GM23248 (cell line): ENCODE measurements at regions not wholly inside any gene's neighbourhood (a gene's known extent, or its start where the extent isn't known, plus 50 kb on each side); places are given as distances from the start of the nearest gene placed in this dataset.

Experiments
- DNase-seq: peaks from one replicate; pipeline ENCODE4 v3.0.0-alpha.2; 2015
- H2AFZ ChIP-seq: fragments of 200-600 bp; sonication (generic); 2 replicates; pipeline ENCODE4 v1.6.1; 2016; ENCODE audit warnings: antibody characterized with exemption
- H3F3A ChIP-seq: fragments of 200-600 bp; sonication (generic); 2 replicates; pipeline ENCODE4 v1.6.1; 2016; ENCODE audit warnings: mild to moderate bottlenecking, antibody characterized with exemption, mixed run types; ENCODE audit not compliant: insufficient read depth
- H3K27ac ChIP-seq: fragments of 200-600 bp; sonication (generic); 2 replicates; pipeline ENCODE4 v1.5.1; 2016; ENCODE audit warnings: mild to moderate bottlenecking
- H3K27me3 ChIP-seq: fragments of 200-600 bp; sonication (generic); replicated peaks from 2 replicates; pipeline ENCODE4 v1.6.1; 2016; ENCODE audit warnings: mild to moderate bottlenecking; ENCODE audit not compliant: insufficient read depth
- H3K36me3 ChIP-seq: fragments of 200-600 bp; sonication (generic); 2 replicates; pipeline ENCODE4 v1.6.1; 2016; ENCODE audit warnings: low read depth, mild to moderate bottlenecking
- H3K4me1 ChIP-seq: fragments of 200-600 bp; sonication (generic); 2 replicates; pipeline ENCODE4 v1.6.1; 2016; ENCODE audit warnings: mild to moderate bottlenecking; ENCODE audit not compliant: insufficient read depth
- H3K4me2 ChIP-seq: fragments of 200-600 bp; sonication (generic); one replicate; pipeline ENCODE4 v1.6.1; 2016; ENCODE audit warnings: mild to moderate bottlenecking; ENCODE audit not compliant: unreplicated experiment
- H3K4me3 ChIP-seq: fragments of 200-600 bp; sonication (generic); 2 replicates; pipeline ENCODE4 v1.5.1; 2016; ENCODE audit warnings: mild to moderate bottlenecking
- H3K79me2 ChIP-seq: fragments of 200-600 bp; sonication (generic); 2 replicates; pipeline ENCODE4 v1.6.1; 2016; ENCODE audit warnings: mild to moderate bottlenecking; ENCODE audit not compliant: insufficient read depth
- H3K9ac ChIP-seq: fragments of 200-600 bp; sonication (generic); 2 replicates; pipeline ENCODE4 v1.6.1; 2016; ENCODE audit warnings: mild to moderate bottlenecking
- H3K9me2 ChIP-seq: fragments of 200-600 bp; sonication (generic); 2 replicates; pipeline ENCODE4 v1.6.1; 2016; ENCODE audit warnings: mixed run types, mild to moderate bottlenecking, moderate library complexity; ENCODE audit not compliant: insufficient read depth
- H3K9me3 ChIP-seq: fragments of 200-600 bp; sonication (generic); one replicate; pipeline ENCODE4 v1.6.1; 2017; ENCODE audit warnings: low read depth
- H4K20me1 ChIP-seq: fragments of 200-600 bp; sonication (generic); 2 replicates; pipeline ENCODE4 v1.6.0; 2016; ENCODE audit not compliant: insufficient read depth
- EZH2 ChIP-seq: fragments of 200-600 bp; sonication (generic); IDR thresholded peaks from 2 replicates; pipeline ENCODE4 v1.6.1; 2018; ENCODE audit warnings: antibody characterized with exemption, mild to moderate bottlenecking; ENCODE audit not compliant: insufficient read depth, poor library complexity, severe bottlenecking
- EZH2phosphoT487 ChIP-seq: fragments of 200-600 bp; sonication (generic); IDR thresholded peaks from 2 replicates; pipeline ENCODE4 v1.6.1; 2018; ENCODE audit warnings: antibody characterized with exemption, moderate library complexity, mild to moderate bottlenecking, low read depth; ENCODE audit not compliant: insufficient read depth
- WGBS, 2 experiments: methylation state at CpG; one replicate each; pipeline ENCODE4 v1.1.6; 2015 to 2017; ENCODE audit warnings: low lambda C conversion rate in 2 of 2, low coverage in 1 of 2; ENCODE audit errors: missing lambda C conversion rate in 2 of 2; 5-methylcytosine and 5-hydroxymethylcytosine counted together
- in situ Hi-C: fragments of 300-500 bp; cut with MboI; formaldehyde crosslinking; loops from 2 replicates; pipeline ENCODE4 v1.15.0; 2020

- in situ Hi-C loops = no loop called here
- Histone ChIP-seq H3K4me2 (no peak overlapping the region), H3K9ac (no peak overlapping the region), H2AFZ (no peak overlapping the region), H3K4me3 (no peak overlapping the region), H3K4me1 (no peaks in the 10 kb centered on the region), H3K27ac (no peak overlapping the region), H3K9me3 (no peaks in the 10 kb centered on the region), H3K79me2 (no peaks in the 10 kb centered on the region), H3K27me3 (no peaks in the 10 kb centered on the region), H4K20me1 (no peaks in the 10 kb centered on the region), H3K9me2 (no peaks in the 10 kb centered on the region), H3K36me3 (no peaks in the 10 kb centered on the region), H3F3A (no peaks in the 10 kb centered on the region)
- TF ChIP-seq EZH2 (no peak), EZH2phosphoT487 (no peak)
- 49 to 50% methylated on average over 4 of the region's 4 CpGs for WGBS, 2 experiments
- no peak for DNase-seq
Observed at GRCh38 chrX:5236749-5237148, 991.9 kb downstream of the NLGN4X start.

GRCh38 chrX:5236096-5236495, 992.6 kb downstream of the NLGN4X start:
- H4K20me1 ChIP-seq = no peaks in the 10 kb centered on the region
- no peak for TF ChIP-seq EZH2phosphoT487
- no peak for TF ChIP-seq EZH2
- no peaks in the 10 kb centered on the region for H3K9me3 ChIP-seq
- H3K9ac ChIP-seq = no peak overlapping the region
- H2AFZ ChIP-seq = no peak overlapping the region
- no peaks in the 10 kb centered on the region for H3F3A ChIP-seq
- H3K27me3 ChIP-seq = no peaks in the 10 kb centered on the region
- H3K4me1 ChIP-seq = no peaks in the 10 kb centered on the region
- no peaks in the 10 kb centered on the region for H3K79me2 ChIP-seq
- no peaks in the 10 kb centered on the region for H3K9me2 ChIP-seq
- H3K4me2 ChIP-seq = no peak overlapping the region
- WGBS, 2 experiments = 24 to 25% methylated on average over 8 of the region's 8 CpGs
- H3K4me3 ChIP-seq = no peak overlapping the region
- DNase-seq = no peak
- no peaks in the 10 kb centered on the region for H3K36me3 ChIP-seq
- in situ Hi-C loops = no loop called here
- no peak overlapping the region for H3K27ac ChIP-seq

GRCh38 chrX:5233830-5234229, 994.8 kb downstream of the NLGN4X start:
- H3K4me3 ChIP-seq = no peak overlapping the region
- 23 to 28% methylated on average over 3 of the region's 3 CpGs for WGBS, 2 experiments
- no peaks in the 10 kb centered on the region for H3K36me3 ChIP-seq
- H3K4me1 ChIP-seq = no peaks in the 10 kb centered on the region
- no peaks in the 10 kb centered on the region for H3F3A ChIP-seq
- H3K9me3 ChIP-seq = no peaks in the 10 kb centered on the region
- H3K27me3 ChIP-seq = no peaks in the 10 kb centered on the region
- no peak for TF ChIP-seq EZH2
- TF ChIP-seq EZH2phosphoT487 = no peak
- no peak overlapping the region for H3K27ac ChIP-seq
- no peak overlapping the region for H3K9ac ChIP-seq
- H3K4me2 ChIP-seq = no peak overlapping the region
- no peak for DNase-seq
- no peak overlapping the region for H2AFZ ChIP-seq
- no peaks in the 10 kb centered on the region for H3K79me2 ChIP-seq
- no peaks in the 10 kb centered on the region for H3K9me2 ChIP-seq
- H4K20me1 ChIP-seq = no peaks in the 10 kb centered on the region
- in situ Hi-C loops = no loop called here

- no peaks in the 10 kb centered on the region for H4K20me1 ChIP-seq
- H3F3A ChIP-seq = no peaks in the 10 kb centered on the region
- no peaks in the 10 kb centered on the region for H3K36me3 ChIP-seq
- no peaks in the 10 kb centered on the region for H3K9me2 ChIP-seq
- H3K4me3 ChIP-seq = no peak overlapping the region
- H3K4me1 ChIP-seq = no peaks in the 10 kb centered on the region
- no peak overlapping the region for H3K27ac ChIP-seq
- H3K79me2 ChIP-seq = no peaks in the 10 kb centered on the region
- H2AFZ ChIP-seq = no peak overlapping the region
- no peak overlapping the region for H3K9ac ChIP-seq
- no peaks in the 10 kb centered on the region for H3K27me3 ChIP-seq
- TF ChIP-seq EZH2 = no peak
- no peak for TF ChIP-seq EZH2phosphoT487
- H3K4me2 ChIP-seq = no peak overlapping the region
- DNase-seq = no peak
- in situ Hi-C loops = no loop called here
- H3K9me3 ChIP-seq = no peaks in the 10 kb centered on the region
Observed at GRCh38 chrX:5220421-5220820, 1008.2 kb downstream of the NLGN4X start.

- H3K9me3 ChIP-seq = no peaks in the 10 kb centered on the region
- TF ChIP-seq EZH2phosphoT487 (no peak), EZH2 (no peak)
- in situ Hi-C loops = no loop called here
- no peaks in the 10 kb centered on the region for H3F3A ChIP-seq
- no peak overlapping the region for H3K27ac ChIP-seq
- DNase-seq = no peak
- H3K79me2 ChIP-seq = no peaks in the 10 kb centered on the region
- no peaks in the 10 kb centered on the region for H3K36me3 ChIP-seq
- no peak overlapping the region for H2AFZ ChIP-seq
- H3K27me3 ChIP-seq = no peaks in the 10 kb centered on the region
- no peaks in the 10 kb centered on the region for H4K20me1 ChIP-seq
- H3K4me2 ChIP-seq = no peak overlapping the region
- H3K4me3 ChIP-seq = no peak overlapping the region
- no peaks in the 10 kb centered on the region for H3K4me1 ChIP-seq
- no peaks in the 10 kb centered on the region for H3K9me2 ChIP-seq
- WGBS, 2 experiments = 13 to 15% methylated on average over 4 of the region's 4 CpGs
- no peak overlapping the region for H3K9ac ChIP-seq
Observed at GRCh38 chrX:5194806-5195205, 1033.9 kb downstream of the NLGN4X start.
